NCI-H748 (cell line): ENCODE measurements at regions not wholly inside any gene's neighbourhood (a gene's known extent, or its start where the extent isn't known, plus 50 kb on each side); places are given as distances from the start of the nearest gene placed in this dataset.
A peak's percentile ranks its signal among the peaks of the same experiment; 100 is the strongest.
"Not testable (repeated sequence)": the region's sequence is repeated elsewhere in the genome, so short reads cannot be mapped to it uniquely, and the experiment has no call there.

Experiments
- DNase-seq: peaks from one replicate; lab custom pipeline; 2025; ENCODE audit not compliant: unreplicated experiment; lab: John Stamatoyannopoulos, UW

- no peak for DNase-seq
Observed at GRCh38 chr5:39624890-39625289, 200.1 kb upstream of the DAB2 start.

- DNase-seq: no peak
Observed at GRCh38 chr5:39624268-39624886, 199.6 kb upstream of the DAB2 start.

- DNase-seq: no peak
Observed at GRCh38 chr5:39623291-39623865, 198.6 kb upstream of the DAB2 start.

GRCh38 chr5:39622281-39622680 is 197.5 kb upstream of the DAB2 start:
- DNase-seq: no peak

GRCh38 chr5:39619168-39619818 is 194.5 kb upstream of the DAB2 start:
- DNase-seq: no peak

- DNase-seq: no peak
Observed at GRCh38 chr5:39618391-39618790, 193.6 kb upstream of the DAB2 start.

- peak; percentile 80 for DNase-seq
Observed at GRCh38 chr5:39616131-39616530, 191.4 kb upstream of the DAB2 start.

- DNase-seq: not testable (repeated sequence)
Observed at GRCh38 chr5:39611076-39611475, 186.3 kb upstream of the DAB2 start.

- no peak for DNase-seq
Observed at GRCh38 chr5:39608024-39608423, 183.2 kb upstream of the DAB2 start.

- DNase-seq: no peak
Observed at GRCh38 chr5:39606591-39606990, 181.8 kb upstream of the DAB2 start.

- peak; percentile 81 for DNase-seq
Observed at GRCh38 chr5:39605588-39606575, 181.1 kb upstream of the DAB2 start.

GRCh38 chr5:39605145-39605544 is 180.4 kb upstream of the DAB2 start:
- no peak for DNase-seq

- DNase-seq: peak; percentile 70
Observed at GRCh38 chr5:39604491-39604890, 179.7 kb upstream of the DAB2 start.

GRCh38 chr5:39599721-39600431 is 175.1 kb upstream of the DAB2 start:
- peak; percentile 45 for DNase-seq

GRCh38 chr5:39598661-39599248 is 174.0 kb upstream of the DAB2 start:
- DNase-seq: no peak

GRCh38 chr5:39588179-39588578 is 163.4 kb upstream of the DAB2 start:
- DNase-seq: no peak

- peak; percentile 19 for DNase-seq
Observed at GRCh38 chr5:39587675-39588074, 162.9 kb upstream of the DAB2 start.

- no peak for DNase-seq
Observed at GRCh38 chr5:39586185-39586584, 161.4 kb upstream of the DAB2 start.

- no peak for DNase-seq
Observed at GRCh38 chr5:39584927-39585326, 160.1 kb upstream of the DAB2 start.

GRCh38 chr5:39580702-39581453 is 156.1 kb upstream of the DAB2 start:
- no peak for DNase-seq
